CD14-positive monocyte (primary cell): ENCODE measurements at regions not wholly inside any gene's neighbourhood (a gene's known extent, or its start where the extent isn't known, plus 50 kb on each side); places are given as distances from the start of the nearest gene placed in this dataset.

Experiments used
- DNase-seq, 3 donors: peaks; one replicate each; pipeline ENCODE4 v3.0.0-alpha.2; 2011 to 2022
- H2AFZ ChIP-seq: 2 replicates; pipeline ENCODE4 v1.6.0; 2012; ENCODE audit warnings: mild to moderate bottlenecking, low read depth, low read length, inconsistent platforms; ENCODE audit not compliant: insufficient read depth, poor library complexity, severe bottlenecking
- H3K27ac ChIP-seq, 2 donors: 1 replicate in 1 of 2; 2 replicates in 1 of 2; pipeline ENCODE4 v1.5.1; 2012 to 2013; ENCODE audit warnings: low read length in 2 of 2, control low read depth in 1 of 2, inconsistent platforms in 1 of 2, low read depth in 1 of 2, mild to moderate bottlenecking in 1 of 2
- H3K27me3 ChIP-seq, 2 donors: one replicate each; pipeline versions ENCODE4 v1.6.0 to v1.6.1; 2011 to 2013; ENCODE audit warnings: low read length in 2 of 2; ENCODE audit not compliant: control insufficient read depth in 2 of 2, insufficient read depth in 2 of 2
- H3K36me3 ChIP-seq, 2 donors: replicated peaks in 1 of 2; 1 replicate in 1 of 2; 2 replicates in 1 of 2; pipeline versions ENCODE4 v1.5.1 to v1.6.1; 2012 to 2013; ENCODE audit warnings: low read length in 2 of 2, control low read depth in 1 of 2, inconsistent platforms in 1 of 2, mild to moderate bottlenecking in 1 of 2; ENCODE audit not compliant: insufficient read depth in 2 of 2, control insufficient read depth in 1 of 2
- H3K4me1 ChIP-seq, 2 donors: 1 replicate in 1 of 2; 2 replicates in 1 of 2; pipeline versions ENCODE4 v1.5.1 to v1.6.1; 2012 to 2013; ENCODE audit warnings: low read length in 2 of 2, control low read depth in 1 of 2, inconsistent platforms in 1 of 2, mild to moderate bottlenecking in 1 of 2, moderate library complexity in 1 of 2; ENCODE audit not compliant: insufficient read depth in 2 of 2, control insufficient read depth in 1 of 2
- H3K4me2 ChIP-seq: replicated peaks from 2 replicates; pipeline ENCODE3; 2012; ENCODE audit warnings: low read length, moderate library complexity, mild to moderate bottlenecking; ENCODE audit not compliant: poor library complexity, severe bottlenecking; ENCODE audit errors: extremely low read depth
- H3K4me3 ChIP-seq, 3 experiments: fragments of 200-600 bp in 1 of 3; sonication (generic) in 1 of 3; replicated peaks in 1 of 3; 1 replicate in 2 of 3; 2 replicates in 1 of 3; pipeline ENCODE4 v1.5.1; 2011 to 2013; ENCODE audit warnings: low read length in 3 of 3, mild to moderate bottlenecking in 3 of 3, control low read depth in 2 of 3, low read depth in 2 of 3, inconsistent platforms in 1 of 3, moderate library complexity in 1 of 3
- H3K79me2 ChIP-seq: 2 replicates; pipeline ENCODE4 v1.6.0; 2012; ENCODE audit warnings: mild to moderate bottlenecking, control low read depth, inconsistent platforms, low read length, moderate library complexity; ENCODE audit not compliant: insufficient read depth
- H3K9ac ChIP-seq: 2 replicates; pipeline ENCODE4 v1.6.0; 2017; ENCODE audit warnings: low read length, mild to moderate bottlenecking; ENCODE audit not compliant: insufficient read depth, poor library complexity, severe bottlenecking
- H3K9me3 ChIP-seq, 2 donors: replicated peaks in 1 of 2; 1 replicate in 1 of 2; 2 replicates in 1 of 2; pipeline versions ENCODE4 v1.5.1 to v1.6.1; 2012 to 2013; ENCODE audit warnings: low read length in 2 of 2, control low read depth in 1 of 2; ENCODE audit not compliant: control insufficient read depth in 1 of 2, insufficient read depth in 1 of 2
- H4K20me1 ChIP-seq: 2 replicates; pipeline ENCODE4 v1.6.0; 2012; ENCODE audit warnings: mild to moderate bottlenecking, low read length, control low read depth, moderate library complexity; ENCODE audit not compliant: insufficient read depth
- H3K27ac Mint-ChIP-seq, 7 donors: one replicate each; pipeline ENCODE4 v1.8.0; 2020; ENCODE audit warnings: mild to moderate bottlenecking in 7 of 7, mixed read lengths in 7 of 7, moderate library complexity in 6 of 7, inconsistent platforms in 2 of 7
- H3K27me3 Mint-ChIP-seq, 3 donors: one replicate each; pipeline ENCODE4 v1.8.0; 2021 to 2022; ENCODE audit warnings: low read depth in 3 of 3, mild to moderate bottlenecking in 3 of 3, mixed read lengths in 3 of 3, moderate library complexity in 3 of 3, inconsistent platforms in 1 of 3
- H3K36me3 Mint-ChIP-seq, 2 donors: one replicate each; pipeline ENCODE4 v1.8.0; 2020; ENCODE audit warnings: mixed read lengths in 2 of 2, inconsistent platforms in 1 of 2, mild to moderate bottlenecking in 1 of 2
- H3K4me1 Mint-ChIP-seq: one replicate; pipeline ENCODE4 v1.8.0; 2020; ENCODE audit warnings: mild to moderate bottlenecking, mixed read lengths
- H3K4me3 Mint-ChIP-seq, 2 donors: one replicate each; pipeline ENCODE4 v1.8.0; 2020; ENCODE audit warnings: mild to moderate bottlenecking in 2 of 2, mixed read lengths in 2 of 2, moderate library complexity in 1 of 2
- H3K9me3 Mint-ChIP-seq, 7 donors: one replicate each; pipeline ENCODE4 v1.8.0; 2020 to 2022; ENCODE audit warnings: mixed read lengths in 7 of 7, mild to moderate bottlenecking in 6 of 7, moderate library complexity in 6 of 7, inconsistent platforms in 2 of 7
- CTCF ChIP-seq: fragments of 200-600 bp; IDR thresholded peaks from one replicate; pipeline ENCODE4 v1.8.0; 2022; ENCODE audit warnings: antibody characterized with exemption, mild to moderate bottlenecking
- WGBS: methylation state at CpG from one replicate; pipeline ENCODE4 v1.1.5; 2013; ENCODE audit warnings: missing lambda C conversion rate; ENCODE audit not compliant: insufficient coverage; 5-methylcytosine and 5-hydroxymethylcytosine counted together
- intact Hi-C, 2 donors: fragments of 100-400 bp; cut with micrococcal nuclease; formaldehyde crosslinking; loops; one replicate each; pipeline versions ENCODE4 v1.15.0 to v1.15.1; 2023

- intact Hi-C loops, result no loop called here
- no peaks in the 10 kb centered on the region for H3K27me3 Mint-ChIP-seq
These were observed 278.2 kb downstream of the SLC4A3 start for GRCh38 chr2:219905640-219906039.

GRCh38 chr2:219906114-219907010 lies 278.9 kb downstream of the SLC4A3 start:
- Histone ChIP-seq H3K4me1 (no peaks in the 10 kb centered on the region), H3K9ac (no peak overlapping the region), H3K79me2 (no peaks in the 10 kb centered on the region), H2AFZ (no peak overlapping the region), H4K20me1 (no peaks in the 10 kb centered on the region), H3K9me3 (no peaks in the 10 kb centered on the region), H3K4me3 (no peak overlapping the region), H3K27me3 (no peaks in the 10 kb centered on the region), H3K4me2 (no peak overlapping the region), H3K36me3 (no peaks in the 10 kb centered on the region), H3K27ac (no peak overlapping the region)
- TF ChIP-seq CTCF, result no peak
- intact Hi-C loops, result no loop called here
- Mint-ChIP-seq H3K4me1 (no peaks in the 10 kb centered on the region), H3K9me3 (peaks cover 0 to 5% (median 2%) of the 10 kb centered on the region in 7 donors), H3K36me3 (no peaks in the 10 kb centered on the region), H3K27me3 (no peaks in the 10 kb centered on the region), H3K27ac (no peak overlapping the region), H3K4me3 (no peak overlapping the region)
- no peak for DNase-seq
- WGBS, result 91% methylated on average over 3 of the region's 7 CpGs

More at GRCh38 chr2:219905640-219906039, 278.2 kb downstream of the SLC4A3 start:
- Histone ChIP-seq H4K20me1 (no peaks in the 10 kb centered on the region), H3K36me3 (no peaks in the 10 kb centered on the region), H3K4me3 (no peak overlapping the region), H3K79me2 (no peaks in the 10 kb centered on the region), H3K4me1 (no peaks in the 10 kb centered on the region), H3K27ac (no peak overlapping the region), H3K27me3 (no peaks in the 10 kb centered on the region), H3K9ac (no peak overlapping the region), H3K9me3 (no peaks in the 10 kb centered on the region), H3K4me2 (no peak overlapping the region), H2AFZ (no peak overlapping the region)
- no peak overlapping the region for H3K4me3 Mint-ChIP-seq
- DNase-seq, result no peak
- H3K36me3 Mint-ChIP-seq, result no peaks in the 10 kb centered on the region
- H3K4me1 Mint-ChIP-seq, result no peaks in the 10 kb centered on the region
- TF ChIP-seq CTCF, result no peak
- WGBS, result 100% methylated on average over 2 of the region's 2 CpGs
- peaks cover 0 to 5% (median 2%) of the 10 kb centered on the region in 7 donors for H3K9me3 Mint-ChIP-seq
- H3K27ac Mint-ChIP-seq, result no peak overlapping the region
